GM21786 (cell line): ENCODE measurements at regions not wholly inside any gene's neighbourhood (a gene's known extent, or its start where the extent isn't known, plus 50 kb on each side); places are given as distances from the start of the nearest gene placed in this dataset.
"Not testable (repeated sequence)": the region's sequence is repeated elsewhere in the genome, so short reads cannot be mapped to it uniquely, and the experiment has no call there.

ENCODE experiments used
- ATAC-seq: cut with Tn5 transposase; IDR thresholded peaks from one replicate; pipeline ENCODE4 v1.9.1; 2021; ENCODE audit not compliant: unreplicated experiment

DNA sequence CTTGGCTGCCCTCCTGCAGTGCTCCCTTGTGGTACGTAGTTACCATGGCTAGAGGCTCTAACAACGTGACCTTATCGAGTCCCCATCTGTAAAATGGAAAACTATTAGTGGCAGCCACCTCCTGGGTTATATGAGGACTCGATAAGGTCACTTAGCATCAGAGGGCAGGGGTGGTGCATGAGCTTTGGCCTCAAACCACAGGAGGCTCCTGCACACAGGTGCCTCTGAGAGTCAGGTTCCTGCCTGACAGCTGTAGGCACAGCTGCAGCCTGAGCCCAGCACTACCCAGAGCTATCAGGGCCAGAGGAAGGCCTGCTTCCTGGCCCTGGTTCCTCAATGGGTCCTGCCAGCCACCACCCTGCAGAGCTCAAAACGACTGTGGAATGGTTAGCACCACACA lies 57.2 kb upstream of the SEC14L1 start:
- no peak for ATAC-seq

DNA sequence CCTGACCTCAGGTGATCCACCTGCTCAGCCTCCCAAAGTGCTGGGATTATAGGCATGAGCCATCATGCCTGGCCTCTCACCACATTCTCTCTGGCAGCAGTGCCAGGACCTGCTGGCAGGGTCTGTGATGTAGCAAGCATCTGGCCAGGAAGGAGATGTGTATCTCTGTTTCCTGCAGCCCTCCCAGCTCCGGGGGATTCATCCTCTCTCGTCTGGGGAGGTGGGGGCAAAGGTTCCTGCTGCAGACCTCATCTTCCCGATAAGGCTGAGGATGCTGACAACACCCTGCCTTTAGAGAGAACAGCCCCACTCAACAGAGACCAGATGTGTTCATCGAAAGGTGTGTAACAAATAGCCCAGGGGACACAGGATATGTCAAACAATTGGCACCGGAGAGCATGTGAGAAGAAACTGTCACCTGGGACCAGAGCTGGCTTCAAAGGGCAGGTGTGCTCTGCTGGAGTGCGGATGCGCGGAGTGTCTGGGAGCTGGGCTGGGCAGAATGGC lies 54.8 kb upstream of the SEC14L1 start:
- ATAC-seq: no peak

DNA sequence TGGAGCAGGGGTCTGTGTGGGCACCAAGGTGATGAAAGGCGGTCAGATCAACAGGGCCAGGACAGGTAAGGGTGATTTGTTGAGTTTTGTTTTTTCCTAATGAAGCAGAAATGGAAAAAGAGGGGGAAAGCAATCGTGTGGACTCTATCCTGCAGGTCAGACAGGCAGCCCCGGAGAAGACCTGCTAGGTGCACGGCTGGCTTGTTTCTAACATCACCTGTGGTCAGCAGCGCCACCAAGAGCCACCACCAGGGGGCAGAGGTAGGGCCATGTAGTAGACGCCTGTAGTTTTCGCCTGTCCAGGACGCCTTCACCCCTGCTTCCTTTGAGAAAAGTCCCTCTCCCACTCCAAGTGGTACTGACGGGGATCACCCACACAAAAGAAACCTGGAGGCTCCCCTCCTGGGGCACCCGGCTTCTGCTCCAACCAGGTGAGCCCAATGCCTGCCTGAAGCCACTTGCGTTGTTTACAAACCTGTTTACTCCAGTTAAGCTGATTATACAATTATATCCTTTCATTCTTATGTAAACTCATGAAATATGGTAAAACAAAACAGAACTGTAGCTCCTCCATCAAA lies 54.2 kb upstream of the SEC14L1 start:
- ATAC-seq: no peak

- no peak for ATAC-seq
These were observed 52.9 kb upstream of the SEC14L1 start for GRCh38 chr17:77087650-77088454.

GRCh38 chr17:77088455-77089123 lies 52.2 kb upstream of the SEC14L1 start:
- ATAC-seq: peak; percentile 81

DNA sequence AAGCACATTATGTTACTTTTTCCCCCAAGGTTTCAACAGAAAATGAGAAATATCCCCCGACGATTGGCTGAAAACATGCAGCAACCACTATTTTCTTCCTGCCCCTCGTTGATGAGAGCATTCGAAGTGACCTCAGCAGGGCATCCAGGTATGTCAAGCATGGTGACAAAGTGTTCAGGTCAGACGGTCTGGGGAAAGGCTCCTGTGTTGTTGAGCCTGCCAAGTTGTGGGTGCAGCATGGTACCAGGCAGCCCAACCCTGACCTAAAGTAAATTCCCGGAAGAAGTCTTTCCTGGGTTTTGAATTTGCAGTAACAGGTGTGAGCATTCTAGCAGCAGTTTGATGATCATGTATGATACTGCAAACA lies 51.7 kb upstream of the SEC14L1 start:
- ATAC-seq: no peak

GRCh38 chr17:77089949-77090348 lies 50.8 kb upstream of the SEC14L1 start:
- not testable (repeated sequence) for ATAC-seq

DNA sequence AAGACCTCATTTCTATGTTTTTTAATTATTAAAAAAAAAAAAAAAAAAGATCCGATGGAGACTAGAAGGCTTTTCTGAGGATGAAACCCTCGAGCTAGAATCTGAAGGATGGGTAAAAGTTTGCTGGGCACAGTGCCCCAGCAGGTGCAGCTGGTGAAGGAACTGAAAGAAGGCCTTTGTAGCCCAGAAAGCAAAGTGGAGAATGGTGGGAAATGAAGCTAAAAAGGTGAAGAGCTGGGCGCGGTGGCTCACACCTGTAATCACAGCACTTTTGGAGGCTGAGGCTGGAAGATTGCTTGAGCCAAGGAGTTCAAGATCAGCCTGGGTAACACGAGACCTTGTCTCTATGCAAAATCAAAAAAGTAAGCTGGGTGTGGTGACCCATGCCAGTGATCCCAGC lies 50.3 kb upstream of the SEC14L1 start:
- no peak for ATAC-seq
